SK-N-SH treated with all-trans-retinoic acid at 6 μM for 48 hours (cell line): ENCODE measurements at regions not wholly inside any gene's neighbourhood (a gene's known extent, or its start where the extent isn't known, plus 50 kb on each side); places are given as distances from the start of the nearest gene placed in this dataset.

Experiments
- ATAC-seq: fragments of 200-7000 bp; cut with Tn5 transposase; 3 replicates; pipeline ENCODE4 v1.9.1; 2020; ENCODE audit warnings: mild to moderate bottlenecking, moderate library complexity
- ARNTL ChIP-seq: fragments of 450-650 bp; formaldehyde crosslinking; IDR thresholded peaks from 2 replicates; pipeline ENCODE4 v1.5.0; 2020; ENCODE audit warnings: low read depth, mild to moderate bottlenecking, moderate library complexity, borderline replicate concordance
- BACH2 ChIP-seq: fragments of 250-450 bp; sonication (Bioruptor Pico); IDR thresholded peaks from 2 replicates; pipeline ENCODE4 v1.9.0; 2021; ENCODE audit warnings: mild to moderate bottlenecking, borderline replicate concordance
- CSDC2 ChIP-seq: fragments of 250-450 bp; sonication (Bioruptor Pico); IDR thresholded peaks from 2 replicates; pipeline ENCODE4 v1.5.0; 2020; ENCODE audit warnings: mild to moderate bottlenecking, moderate library complexity
- CSRNP3 ChIP-seq: fragments of 250-450 bp; sonication (Bioruptor Pico); IDR thresholded peaks from 2 replicates; pipeline ENCODE4 v1.5.1; 2021; ENCODE audit warnings: mild to moderate bottlenecking, moderate library complexity
- ESRRG ChIP-seq: fragments of 250-450 bp; sonication (Bioruptor Pico); IDR thresholded peaks from 2 replicates; pipeline ENCODE4 v1.6.1; 2021; ENCODE audit warnings: mild to moderate bottlenecking
- GLIS3 ChIP-seq: fragments of 250-450 bp; sonication (Bioruptor Pico); IDR thresholded peaks from 2 replicates; pipeline ENCODE4 v1.5.0; 2020; ENCODE audit warnings: mild to moderate bottlenecking, moderate library complexity
- ISL1 ChIP-seq: fragments of 250-450 bp; sonication (Bioruptor Pico); IDR thresholded peaks from 2 replicates; pipeline ENCODE4 v2.1.2; 2022; ENCODE audit warnings: mild to moderate bottlenecking, moderate library complexity
- OSR1 ChIP-seq: fragments of 250-450 bp; sonication (Bioruptor Pico); IDR thresholded peaks from 2 replicates; pipeline ENCODE4 v1.8.0; 2022; ENCODE audit warnings: moderate library complexity, mild to moderate bottlenecking, inconsistent platforms
- PATZ1 ChIP-seq: fragments of 250-450 bp; sonication (Bioruptor Pico); IDR thresholded peaks from 2 replicates; pipeline ENCODE4 v1.8.0; 2020; ENCODE audit warnings: mild to moderate bottlenecking, moderate library complexity, borderline replicate concordance
- POU6F1 ChIP-seq: fragments of 250-450 bp; sonication (Bioruptor Pico); IDR thresholded peaks from 2 replicates; pipeline ENCODE4 v1.8.0; 2021; ENCODE audit warnings: low read depth, mild to moderate bottlenecking, moderate library complexity, borderline replicate concordance
- PPARA ChIP-seq: fragments of 250-450 bp; sonication (Bioruptor Pico); IDR thresholded peaks from 2 replicates; pipeline ENCODE4 v1.5.0; 2020; ENCODE audit warnings: mild to moderate bottlenecking, borderline replicate concordance
- RARB ChIP-seq: fragments of 250-450 bp; sonication (Bioruptor Pico); IDR thresholded peaks from 2 replicates; pipeline ENCODE4 v1.8.0; 2021; ENCODE audit warnings: mild to moderate bottlenecking, moderate library complexity
- SNAI2 ChIP-seq: fragments of 250-450 bp; sonication (Bioruptor Pico); IDR thresholded peaks from 2 replicates; pipeline ENCODE4 v1.5.0; 2020; ENCODE audit warnings: mild to moderate bottlenecking, moderate library complexity
- TCF4 ChIP-seq: fragments of 250-450 bp; sonication (Bioruptor Pico); IDR thresholded peaks from 2 replicates; pipeline ENCODE4 v1.8.0; 2021; ENCODE audit warnings: mild to moderate bottlenecking, moderate library complexity, borderline replicate concordance
- TOX ChIP-seq: fragments of 250-450 bp; sonication (Bioruptor Pico); IDR thresholded peaks from 2 replicates; pipeline ENCODE4 v1.8.0; 2021; ENCODE audit warnings: mild to moderate bottlenecking, moderate library complexity, borderline replicate concordance
- TSHZ2 ChIP-seq: fragments of 250-450 bp; sonication (Bioruptor Pico); IDR thresholded peaks from 2 replicates; pipeline ENCODE4 v1.5.0; 2020; ENCODE audit warnings: mild to moderate bottlenecking, moderate library complexity
- ZC3H10 ChIP-seq: fragments of 250-450 bp; sonication (Bioruptor Pico); IDR thresholded peaks from 2 replicates; pipeline ENCODE4 v1.5.1; 2021; ENCODE audit warnings: mild to moderate bottlenecking, moderate library complexity
- ZFP3 ChIP-seq: fragments of 250-450 bp; sonication (Bioruptor Pico); IDR thresholded peaks from 2 replicates; pipeline ENCODE4 v1.5.0; 2020; ENCODE audit warnings: mild to moderate bottlenecking, moderate library complexity
- ZNF565 ChIP-seq: fragments of 450-650 bp; formaldehyde crosslinking; conservative IDR thresholded peaks from 2 replicates; pipeline ENCODE4 v1.5.0; 2020; ENCODE audit warnings: low read depth, mild to moderate bottlenecking, moderate library complexity
- ZNF70 ChIP-seq: fragments of 450-650 bp; formaldehyde crosslinking; IDR thresholded peaks from 2 replicates; pipeline ENCODE4 v1.5.0; 2020; ENCODE audit warnings: mild to moderate bottlenecking, moderate library complexity
- ZNF8 ChIP-seq: fragments of 450-650 bp; formaldehyde crosslinking; IDR thresholded peaks from 2 replicates; pipeline ENCODE4 v1.5.0; 2020; ENCODE audit warnings: mild to moderate bottlenecking, moderate library complexity

GRCh38 chr7:26490640-26491624, 199.3 kb downstream of the SNX10 start:
- no peak for ATAC-seq

GRCh38 chr7:26492816-26493215, 201.2 kb downstream of the SNX10 start:
- no peak for ATAC-seq
- no peak for TF ChIP-seq SNAI2 (CRISPR knock-in tag)
- TF ChIP-seq CSDC2 (CRISPR knock-in tag) = no peak
- TF ChIP-seq ESRRG (CRISPR knock-in tag) = no peak
- no peak for TF ChIP-seq ZNF565
- TF ChIP-seq PPARA (CRISPR knock-in tag) = no peak
- no peak for TF ChIP-seq POU6F1 (CRISPR knock-in tag)
- no peak for TF ChIP-seq CSRNP3 (CRISPR knock-in tag)
- TF ChIP-seq TOX (CRISPR knock-in tag) = no peak
- TF ChIP-seq ZNF70 (CRISPR knock-in tag) = no peak
- TF ChIP-seq TSHZ2 = no peak
- TF ChIP-seq GLIS3 (CRISPR knock-in tag) = no peak
- TF ChIP-seq BACH2 = no peak
- no peak for TF ChIP-seq ARNTL (CRISPR knock-in tag)
- TF ChIP-seq ZFP3 = no peak
- TF ChIP-seq ISL1 = no peak
- no peak for TF ChIP-seq OSR1 (CRISPR knock-in tag)
- TF ChIP-seq PATZ1 (CRISPR knock-in tag) = no peak
- TF ChIP-seq ZNF8 (CRISPR knock-in tag) = no peak

More at GRCh38 chr7:26490640-26491624, 199.3 kb downstream of the SNX10 start:
- TF ChIP-seq TCF4 (0 out of 2 replicates have a peak, but pooled peaks have one; percentile 14), ZC3H10 (CRISPR knock-in tag) (no peak)
- TF ChIP-seq, all 23 proteins: peak for 1

- TF ChIP-seq TSHZ2 (no peak), ZNF70 (CRISPR knock-in tag) (no peak), SNAI2 (CRISPR knock-in tag) (no peak), ZC3H10 (CRISPR knock-in tag) (no peak), PATZ1 (CRISPR knock-in tag) (no peak), ISL1 (no peak), GLIS3 (CRISPR knock-in tag) (no peak), RARB (no peak), BACH2 (no peak), ZNF565 (no peak), ZNF8 (CRISPR knock-in tag) (no peak), POU6F1 (CRISPR knock-in tag) (no peak)
- ATAC-seq = no peak
These were observed 202.2 kb downstream of the SNX10 start for GRCh38 chr7:26493737-26494428.
